Parathyroid adenoma (tissue), 2 donors: ENCODE measurements at regions not wholly inside any gene's neighbourhood (a gene's known extent, or its start where the extent isn't known, plus 50 kb on each side); places are given as distances from the start of the nearest gene placed in this dataset.

Experiments
- H2AFZ ChIP-seq: fragments of 300-600 bp; sonication (generic); one replicate; pipeline ENCODE4 v1.7.0; 2017; ENCODE audit warnings: antibody characterized with exemption, mild to moderate bottlenecking
- H3K27ac ChIP-seq: fragments of 300-600 bp; sonication (generic); one replicate; pipeline ENCODE4 v1.7.0; 2017
- H3K27me3 ChIP-seq: fragments of 300-600 bp; sonication (generic); one replicate; pipeline ENCODE4 v1.7.0; 2017; ENCODE audit warnings: low read length; ENCODE audit not compliant: control insufficient read depth, insufficient read depth
- H3K36me3 ChIP-seq: fragments of 300-600 bp; sonication (generic); one replicate; pipeline ENCODE4 v1.7.0; 2017; ENCODE audit warnings: low read length; ENCODE audit not compliant: control insufficient read depth, insufficient read depth
- H3K4me1 ChIP-seq: fragments of 300-600 bp; sonication (generic); one replicate; pipeline ENCODE4 v1.7.0; 2017; ENCODE audit warnings: control low read depth
- H3K4me2 ChIP-seq: fragments of 300-600 bp; sonication (generic); one replicate; pipeline ENCODE4 v1.7.0; 2017; ENCODE audit warnings: low read length
- H3K4me3 ChIP-seq: fragments of 300-600 bp; sonication (generic); one replicate; pipeline ENCODE4 v1.7.0; 2017; ENCODE audit warnings: low read depth, low read length
- H3K79me2 ChIP-seq: fragments of 300-600 bp; sonication (generic); one replicate; pipeline ENCODE4 v1.7.0; 2017; ENCODE audit warnings: control low read depth
- H3K9ac ChIP-seq: fragments of 300-600 bp; sonication (generic); one replicate; pipeline ENCODE4 v1.7.0; 2017; ENCODE audit warnings: mild to moderate bottlenecking
- H3K9me3 ChIP-seq: fragments of 300-600 bp; sonication (generic); one replicate; pipeline ENCODE4 v1.7.0; 2017; ENCODE audit warnings: low read length; ENCODE audit not compliant: control insufficient read depth
- CTCF ChIP-seq: fragments of 300-600 bp; sonication (generic); IDR thresholded peaks from one replicate; pipeline ENCODE4 v1.7.0; 2017; ENCODE audit warnings: antibody characterized with exemption, mild to moderate bottlenecking
- donor health status: primary hyperparathyroidism.

DNA sequence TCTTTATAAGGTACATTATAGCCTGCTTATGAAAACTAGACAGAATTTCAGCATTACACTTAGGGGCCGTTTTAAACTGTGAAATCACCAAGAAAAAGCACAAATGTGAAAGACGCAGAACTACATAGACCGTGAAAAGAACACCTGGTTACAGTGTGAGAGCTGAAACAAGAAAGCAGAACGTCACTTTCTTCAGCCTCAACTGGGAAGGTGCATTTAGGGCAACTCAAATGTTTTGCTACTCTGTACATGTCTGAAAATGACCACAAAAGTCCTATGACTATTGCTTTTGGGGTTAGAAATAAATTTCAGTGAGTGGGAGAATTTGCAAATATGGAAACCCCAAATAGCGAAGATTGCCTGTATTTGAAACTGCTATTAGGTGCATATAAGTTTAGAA, 268.7 kb downstream of the OLFM3 start:
- no peak overlapping the region for H3K9ac ChIP-seq
- H3K27me3 ChIP-seq, result no peaks in the 10 kb centered on the region
- H3K9me3 ChIP-seq, result no peaks in the 10 kb centered on the region
- no peak overlapping the region for H3K27ac ChIP-seq
- no peak overlapping the region for H3K4me2 ChIP-seq
- H3K4me1 ChIP-seq, result no peaks in the 10 kb centered on the region
- H2AFZ ChIP-seq, result no peak overlapping the region
- H3K36me3 ChIP-seq, result no peaks in the 10 kb centered on the region
- no peaks in the 10 kb centered on the region for H3K79me2 ChIP-seq
- no peak overlapping the region for H3K4me3 ChIP-seq
- TF ChIP-seq CTCF, result no peak

DNA sequence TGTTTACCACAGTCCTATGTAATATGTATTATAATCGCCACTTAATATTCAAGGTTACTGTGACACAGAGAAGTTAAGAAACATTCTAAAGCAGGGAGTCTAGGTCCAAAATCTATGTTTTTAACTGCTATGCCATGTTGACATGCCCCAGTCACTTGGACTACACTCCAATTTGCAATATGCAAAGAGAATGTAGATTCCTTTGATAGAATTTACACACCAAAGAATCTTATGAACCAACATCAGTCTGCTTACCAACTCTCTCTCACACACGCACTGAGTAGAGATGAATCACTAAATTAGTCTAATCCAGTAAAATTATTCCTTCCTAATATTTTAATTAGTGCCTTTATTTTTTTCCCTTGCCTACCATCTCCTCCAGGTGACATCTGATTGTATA, 266.2 kb downstream of the OLFM3 start:
- Histone ChIP-seq H3K9me3 (no peaks in the 10 kb centered on the region), H2AFZ (no peak overlapping the region), H3K4me2 (no peak overlapping the region), H3K9ac (no peak overlapping the region), H3K36me3 (no peaks in the 10 kb centered on the region), H3K4me3 (no peak overlapping the region), H3K4me1 (no peaks in the 10 kb centered on the region), H3K27me3 (no peaks in the 10 kb centered on the region), H3K27ac (no peak overlapping the region), H3K79me2 (no peaks in the 10 kb centered on the region)
- TF ChIP-seq CTCF, result no peak

- Histone ChIP-seq H3K4me1 (no peaks in the 10 kb centered on the region), H2AFZ (no peak overlapping the region), H3K27me3 (no peaks in the 10 kb centered on the region), H3K4me2 (no peak overlapping the region), H3K36me3 (no peaks in the 10 kb centered on the region), H3K27ac (no peak overlapping the region), H3K9ac (no peak overlapping the region), H3K4me3 (no peak overlapping the region), H3K79me2 (no peaks in the 10 kb centered on the region), H3K9me3 (no peaks in the 10 kb centered on the region)
- no peak for TF ChIP-seq CTCF
Measured at GRCh38 chr1:101732261-101732660, 264.5 kb downstream of the OLFM3 start.

GRCh38 chr1:101733340-101733739, 263.4 kb downstream of the OLFM3 start:
- Histone ChIP-seq H3K4me2 (no peak overlapping the region), H3K9ac (no peak overlapping the region), H3K4me3 (no peak overlapping the region), H3K9me3 (no peaks in the 10 kb centered on the region), H3K27me3 (no peaks in the 10 kb centered on the region), H2AFZ (no peak overlapping the region), H3K79me2 (no peaks in the 10 kb centered on the region), H3K36me3 (no peaks in the 10 kb centered on the region), H3K27ac (no peak overlapping the region), H3K4me1 (no peaks in the 10 kb centered on the region)
- no peak for TF ChIP-seq CTCF

- H3K27ac ChIP-seq, result no peak overlapping the region
Measured at GRCh38 chr1:101738475-101738874, 258.3 kb downstream of the OLFM3 start.

More at GRCh38 chr1:101738475-101738874, 258.3 kb downstream of the OLFM3 start:
- Histone ChIP-seq H2AFZ (no peak overlapping the region), H3K9me3 (no peaks in the 10 kb centered on the region), H3K36me3 (no peaks in the 10 kb centered on the region), H3K4me2 (no peak overlapping the region), H3K4me3 (no peak overlapping the region), H3K27me3 (no peaks in the 10 kb centered on the region), H3K79me2 (no peaks in the 10 kb centered on the region), H3K4me1 (no peaks in the 10 kb centered on the region), H3K9ac (no peak overlapping the region)
- TF ChIP-seq CTCF, result no peak
